ENCODE measurements at regions not wholly inside any gene's neighbourhood (a gene's known extent, or its start where the extent isn't known, plus 50 kb on each side); places are given as distances from the start of the nearest gene placed in this dataset.

GRCh38 chr4:145280541-145280940 lies 100.2 kb upstream of the OTUD4 start:
- TF ChIP-seq BCL11A (IDR thresholded peaks at IDR 0.05; ENCODE audit: low read depth, low read length), result no peak
- no peak for TF ChIP-seq ZNF274 (IDR thresholded peaks at IDR 0.05; ENCODE audit: insufficient read depth, insufficient read length)
- TF ChIP-seq MYC (IDR thresholded peaks at IDR 0.05; ENCODE audit: insufficient read depth, insufficient read length, insufficient replicate concordance, low read length, severe bottlenecking), result no peak

Measured in GM12878 (cell line).